ENCODE measurements at regions not wholly inside any gene's neighbourhood (a gene's known extent, or its start where the extent isn't known, plus 50 kb on each side); places are given as distances from the start of the nearest gene placed in this dataset.

DNA sequence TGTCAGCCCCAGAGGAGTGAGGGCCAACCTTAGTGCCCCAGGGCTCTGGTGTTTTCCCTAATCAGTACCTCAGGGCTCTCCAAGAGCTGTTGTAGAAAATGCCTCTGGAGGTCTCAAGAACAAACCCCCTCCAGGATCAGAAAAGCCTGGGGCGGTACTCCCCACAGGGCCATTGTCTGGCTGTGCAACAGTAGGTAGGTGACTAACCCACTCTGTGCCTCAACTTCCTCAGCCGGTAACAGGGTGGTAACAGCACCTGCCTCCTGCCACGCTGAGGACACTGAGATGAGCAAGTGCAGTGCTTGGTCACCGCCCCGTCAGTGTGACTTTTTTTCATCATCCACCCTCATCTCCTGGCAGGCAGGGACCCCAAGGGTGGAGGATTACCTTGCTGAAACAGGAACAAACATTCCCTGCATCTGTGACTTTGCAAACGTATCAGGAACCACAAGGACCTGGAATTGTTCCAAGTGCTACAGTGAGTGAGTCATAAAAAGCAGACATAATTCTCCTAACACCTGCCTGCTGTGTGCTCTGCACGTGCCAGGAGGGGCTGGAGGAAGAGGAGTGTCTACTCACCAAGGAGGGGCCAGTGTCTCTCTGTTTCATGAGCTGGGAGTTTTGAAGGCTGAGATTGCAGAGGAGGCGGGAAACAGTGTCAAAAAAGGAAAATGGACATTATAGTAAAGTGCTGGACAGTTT, 440.8 kb downstream of the NPHP4 start:
- intact Hi-C loops (cut with DNase I; ENCODE audit: low total_unique reads), result no loop called here
- no peak overlapping the region for H3K4me3 ChIP-seq (ENCODE audit: low read depth, poor library complexity, severe bottlenecking)
- no peak for TF ChIP-seq POLR2A (IDR thresholded peaks at IDR 0.05)
- TF ChIP-seq, protein P1, sequence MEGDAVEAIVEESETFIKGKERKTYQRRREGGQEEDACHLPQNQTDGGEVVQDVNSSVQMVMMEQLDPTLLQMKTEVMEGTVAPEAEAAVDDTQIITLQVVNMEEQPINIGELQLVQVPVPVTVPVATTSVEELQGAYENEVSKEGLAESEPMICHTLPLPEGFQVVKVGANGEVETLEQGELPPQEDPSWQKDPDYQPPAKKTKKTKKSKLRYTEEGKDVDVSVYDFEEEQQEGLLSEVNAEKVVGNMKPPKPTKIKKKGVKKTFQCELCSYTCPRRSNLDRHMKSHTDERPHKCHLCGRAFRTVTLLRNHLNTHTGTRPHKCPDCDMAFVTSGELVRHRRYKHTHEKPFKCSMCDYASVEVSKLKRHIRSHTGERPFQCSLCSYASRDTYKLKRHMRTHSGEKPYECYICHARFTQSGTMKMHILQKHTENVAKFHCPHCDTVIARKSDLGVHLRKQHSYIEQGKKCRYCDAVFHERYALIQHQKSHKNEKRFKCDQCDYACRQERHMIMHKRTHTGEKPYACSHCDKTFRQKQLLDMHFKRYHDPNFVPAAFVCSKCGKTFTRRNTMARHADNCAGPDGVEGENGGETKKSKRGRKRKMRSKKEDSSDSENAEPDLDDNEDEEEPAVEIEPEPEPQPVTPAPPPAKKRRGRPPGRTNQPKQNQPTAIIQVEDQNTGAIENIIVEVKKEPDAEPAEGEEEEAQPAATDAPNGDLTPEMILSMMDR (IDR thresholded peaks at IDR 0.05), result no peak
- 39 to 43% methylated on average over 8 of the region's 8 CpGs for WGBS, 2 donors
- DNase-seq (ENCODE audit: low spot score in 2 of 2), result peak in 1 of 2 donors; percentile 21

DNA sequence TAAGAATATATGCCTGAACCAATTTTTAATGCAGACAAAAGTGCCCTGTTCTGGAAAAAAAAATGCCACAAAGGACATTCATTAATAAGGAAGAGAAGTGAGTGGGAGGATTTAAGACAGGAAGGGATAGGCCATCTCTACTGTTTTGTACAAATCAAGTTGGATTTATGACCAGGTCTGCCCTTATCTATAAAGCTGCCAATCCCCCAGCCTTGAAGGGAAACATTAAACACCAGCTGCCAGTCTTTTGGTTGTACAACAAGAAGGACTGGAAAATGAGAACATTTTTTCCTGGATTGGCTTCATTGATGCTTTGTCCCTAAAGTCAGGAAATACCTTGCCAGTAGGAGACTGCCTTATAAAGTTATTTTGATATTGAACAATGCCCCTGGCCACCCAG, 444.0 kb downstream of the NPHP4 start:
- intact Hi-C loops (cut with DNase I; ENCODE audit: low total_unique reads), result no loop called here
- no peak for DNase-seq (ENCODE audit: low spot score in 2 of 2)
- H3K4me3 ChIP-seq (ENCODE audit: low read depth, poor library complexity, severe bottlenecking), result no peak overlapping the region
- TF ChIP-seq, protein P1 (IDR thresholded peaks at IDR 0.05), result no peak
- no peak for TF ChIP-seq POLR2A (IDR thresholded peaks at IDR 0.05)

DNA sequence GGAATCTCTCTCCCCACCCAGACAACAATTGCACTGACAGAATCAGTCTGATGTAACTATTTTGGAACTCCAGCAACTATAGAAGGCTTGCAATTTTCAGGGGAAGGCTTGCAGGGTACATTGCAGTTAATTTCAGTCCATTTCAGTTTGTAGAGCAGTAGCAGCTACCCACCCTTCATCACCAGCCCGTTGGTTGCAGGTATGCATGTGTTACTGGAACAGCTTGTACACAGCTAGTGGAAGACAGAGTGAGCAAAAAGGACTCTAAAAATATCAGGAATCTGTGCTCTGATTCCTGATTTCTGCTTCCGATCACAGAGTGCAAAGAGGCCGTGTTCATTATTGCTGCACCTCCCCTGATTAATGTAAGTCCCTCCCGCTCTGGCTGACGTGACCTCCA, 449.0 kb downstream of the NPHP4 start:
- no peak for DNase-seq (ENCODE audit: low spot score in 2 of 2)
- 51 to 59% methylated on average over 5 of the region's 5 CpGs for WGBS, 2 donors
- intact Hi-C loops (cut with DNase I; ENCODE audit: low total_unique reads), result no loop called here

DNA sequence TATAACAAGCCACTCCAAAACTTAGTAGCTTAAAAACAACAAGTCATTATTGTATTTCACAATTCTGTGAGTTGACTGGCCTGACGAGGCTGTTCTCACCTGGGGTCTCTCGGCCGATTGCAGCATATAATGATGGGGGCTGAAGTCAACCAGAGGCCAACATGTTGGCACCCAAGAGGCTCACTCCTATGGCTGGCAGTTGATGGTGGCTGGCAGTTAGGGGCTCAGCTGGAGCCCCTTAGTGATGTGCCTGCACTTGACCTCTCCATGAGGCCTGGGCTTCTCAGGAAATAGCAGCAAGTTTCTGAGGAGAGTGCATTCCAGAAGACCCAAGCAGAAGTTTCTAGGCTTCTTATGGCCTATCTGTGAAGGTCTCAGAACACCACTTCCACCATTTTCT, 459.4 kb downstream of the NPHP4 start:
- no peak overlapping the region for H3K4me3 ChIP-seq (ENCODE audit: low read depth, poor library complexity, severe bottlenecking)
- no peak for DNase-seq (ENCODE audit: low spot score in 2 of 2)
- intact Hi-C loops (cut with DNase I; ENCODE audit: low total_unique reads), result no loop called here
- no peak for TF ChIP-seq POLR2A (IDR thresholded peaks at IDR 0.05)
- TF ChIP-seq, protein P1 (IDR thresholded peaks at IDR 0.05), result no peak
- WGBS, 2 donors, result 82 to 84% methylated on average over 3 of the region's 3 CpGs

More for the DNA sequence above, 449.0 kb downstream of the NPHP4 start:
- H3K4me3 ChIP-seq (ENCODE audit: low read depth, poor library complexity, severe bottlenecking), result no peak overlapping the region
- TF ChIP-seq, protein P1 (IDR thresholded peaks at IDR 0.05), result no peak
- no peak for TF ChIP-seq POLR2A (IDR thresholded peaks at IDR 0.05)

DNA sequence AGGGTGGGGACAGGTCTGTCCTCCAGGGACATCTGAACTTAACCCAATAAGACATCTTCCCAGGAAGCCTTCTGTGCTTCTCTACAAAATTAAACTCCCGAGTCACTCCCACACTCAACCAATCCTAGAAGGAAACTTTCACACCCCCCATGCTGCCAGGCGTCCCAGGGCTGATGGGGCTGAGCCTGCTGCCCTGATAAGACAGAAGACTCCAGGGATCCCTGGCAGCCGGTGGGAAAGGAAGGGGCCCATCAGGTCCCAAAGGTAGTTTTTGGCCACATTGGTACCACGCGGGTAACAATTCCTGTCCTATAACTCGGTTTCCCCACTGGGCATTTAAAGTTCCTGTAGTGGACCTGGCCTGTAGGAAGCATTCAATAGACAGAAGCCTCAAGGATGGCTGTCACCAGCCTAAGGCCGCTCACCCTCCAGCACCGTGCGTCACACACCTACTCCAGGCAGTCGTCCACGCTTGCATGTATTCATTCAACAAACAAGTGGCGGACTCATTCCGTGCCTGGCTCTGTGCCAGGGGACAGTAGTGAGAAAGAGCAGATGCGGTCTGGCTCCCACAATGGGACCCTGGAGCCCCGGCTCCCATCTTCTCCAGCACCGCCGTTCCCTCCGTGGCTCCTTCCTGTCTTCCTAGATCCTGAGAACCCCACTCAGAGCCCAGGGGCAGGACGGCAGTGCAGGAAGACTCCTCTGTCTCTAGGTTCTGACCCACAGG, 465.2 kb downstream of the NPHP4 start:
- 77 to 78% methylated on average over 19 of the region's 19 CpGs for WGBS, 2 donors

More for the DNA sequence above, 465.2 kb downstream of the NPHP4 start:
- no peak overlapping the region for H3K4me3 ChIP-seq (ENCODE audit: low read depth, poor library complexity, severe bottlenecking)
- DNase-seq (ENCODE audit: low spot score in 2 of 2), result no peak
- intact Hi-C loops (cut with DNase I; ENCODE audit: low total_unique reads), result no loop called here
- TF ChIP-seq, protein P1 (IDR thresholded peaks at IDR 0.05), result no peak
- no peak for TF ChIP-seq POLR2A (IDR thresholded peaks at IDR 0.05)

All from lower leg skin (tissue), 4 donors.